ENCODE measurements at regions not wholly inside any gene's neighbourhood (a gene's known extent, or its start where the extent isn't known, plus 50 kb on each side); places are given as distances from the start of the nearest gene placed in this dataset.

DNA sequence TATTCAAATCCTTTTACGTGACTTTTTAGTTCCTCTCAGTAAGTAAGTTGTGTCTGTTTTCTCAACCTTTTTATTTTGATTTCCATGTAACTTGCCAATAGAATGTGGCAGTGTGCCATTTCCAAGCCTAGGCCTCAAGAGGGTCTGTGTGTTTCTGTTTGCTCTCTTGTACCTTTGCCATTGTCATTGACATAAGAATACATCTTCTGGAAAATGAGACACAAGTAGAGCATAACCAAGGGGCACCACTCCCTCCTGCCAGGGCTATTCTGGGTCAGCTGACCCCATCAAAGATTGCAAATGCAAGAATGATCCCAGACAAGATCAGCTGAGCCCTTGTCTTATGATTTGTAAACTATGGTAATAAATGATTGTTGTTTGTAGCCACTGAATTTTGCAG, 524.0 kb downstream of the IPMK start:
- TF ChIP-seq, protein P1, sequence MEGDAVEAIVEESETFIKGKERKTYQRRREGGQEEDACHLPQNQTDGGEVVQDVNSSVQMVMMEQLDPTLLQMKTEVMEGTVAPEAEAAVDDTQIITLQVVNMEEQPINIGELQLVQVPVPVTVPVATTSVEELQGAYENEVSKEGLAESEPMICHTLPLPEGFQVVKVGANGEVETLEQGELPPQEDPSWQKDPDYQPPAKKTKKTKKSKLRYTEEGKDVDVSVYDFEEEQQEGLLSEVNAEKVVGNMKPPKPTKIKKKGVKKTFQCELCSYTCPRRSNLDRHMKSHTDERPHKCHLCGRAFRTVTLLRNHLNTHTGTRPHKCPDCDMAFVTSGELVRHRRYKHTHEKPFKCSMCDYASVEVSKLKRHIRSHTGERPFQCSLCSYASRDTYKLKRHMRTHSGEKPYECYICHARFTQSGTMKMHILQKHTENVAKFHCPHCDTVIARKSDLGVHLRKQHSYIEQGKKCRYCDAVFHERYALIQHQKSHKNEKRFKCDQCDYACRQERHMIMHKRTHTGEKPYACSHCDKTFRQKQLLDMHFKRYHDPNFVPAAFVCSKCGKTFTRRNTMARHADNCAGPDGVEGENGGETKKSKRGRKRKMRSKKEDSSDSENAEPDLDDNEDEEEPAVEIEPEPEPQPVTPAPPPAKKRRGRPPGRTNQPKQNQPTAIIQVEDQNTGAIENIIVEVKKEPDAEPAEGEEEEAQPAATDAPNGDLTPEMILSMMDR (IDR thresholded peaks at IDR 0.05), result no peak
- TF ChIP-seq POLR2A (IDR thresholded peaks at IDR 0.05), result no peak
